ENCODE measurements at regions not wholly inside any gene's neighbourhood (a gene's known extent, or its start where the extent isn't known, plus 50 kb on each side); places are given as distances from the start of the nearest gene placed in this dataset.

- TF ChIP-seq CTCF (IDR thresholded peaks at IDR 0.05; ENCODE audit: low read depth, low read length), result no peak
- no peak overlapping the region for H3K4me3 ChIP-seq (ENCODE audit: low read depth, low read length)
These were observed 70.2 kb downstream of the RTL6 start for GRCh38 chr22:44427611-44428470.

GRCh38 chr22:44426981-44427380 lies 71.1 kb downstream of the RTL6 start:
- no peak overlapping the region for H3K4me3 ChIP-seq (ENCODE audit: low read depth, low read length)
- TF ChIP-seq CTCF (IDR thresholded peaks at IDR 0.05; ENCODE audit: low read depth, low read length), result no peak

GRCh38 chr22:44425694-44426045 lies 72.4 kb downstream of the RTL6 start:
- no peak for TF ChIP-seq CTCF (IDR thresholded peaks at IDR 0.05; ENCODE audit: low read depth, low read length)
- no peak overlapping the region for H3K4me3 ChIP-seq (ENCODE audit: low read depth, low read length)

- TF ChIP-seq CTCF (IDR thresholded peaks at IDR 0.05; ENCODE audit: low read depth, low read length), result no peak
- no peak overlapping the region for H3K4me3 ChIP-seq (ENCODE audit: low read depth, low read length)
These were observed 73.0 kb downstream of the RTL6 start for GRCh38 chr22:44424867-44425693.

GRCh38 chr22:44424359-44424682 lies 73.7 kb downstream of the RTL6 start:
- H3K4me3 ChIP-seq (ENCODE audit: low read depth, low read length), result no peak overlapping the region
- TF ChIP-seq CTCF (IDR thresholded peaks at IDR 0.05; ENCODE audit: low read depth, low read length), result no peak

GRCh38 chr22:44423556-44424358 lies 74.3 kb downstream of the RTL6 start:
- TF ChIP-seq CTCF (IDR thresholded peaks at IDR 0.05; ENCODE audit: low read depth, low read length), result no peak
- no peak overlapping the region for H3K4me3 ChIP-seq (ENCODE audit: low read depth, low read length)
